ENCODE measurements at regions not wholly inside any gene's neighbourhood (a gene's known extent, or its start where the extent isn't known, plus 50 kb on each side); places are given as distances from the start of the nearest gene placed in this dataset.

- TF ChIP-seq, protein P1, sequence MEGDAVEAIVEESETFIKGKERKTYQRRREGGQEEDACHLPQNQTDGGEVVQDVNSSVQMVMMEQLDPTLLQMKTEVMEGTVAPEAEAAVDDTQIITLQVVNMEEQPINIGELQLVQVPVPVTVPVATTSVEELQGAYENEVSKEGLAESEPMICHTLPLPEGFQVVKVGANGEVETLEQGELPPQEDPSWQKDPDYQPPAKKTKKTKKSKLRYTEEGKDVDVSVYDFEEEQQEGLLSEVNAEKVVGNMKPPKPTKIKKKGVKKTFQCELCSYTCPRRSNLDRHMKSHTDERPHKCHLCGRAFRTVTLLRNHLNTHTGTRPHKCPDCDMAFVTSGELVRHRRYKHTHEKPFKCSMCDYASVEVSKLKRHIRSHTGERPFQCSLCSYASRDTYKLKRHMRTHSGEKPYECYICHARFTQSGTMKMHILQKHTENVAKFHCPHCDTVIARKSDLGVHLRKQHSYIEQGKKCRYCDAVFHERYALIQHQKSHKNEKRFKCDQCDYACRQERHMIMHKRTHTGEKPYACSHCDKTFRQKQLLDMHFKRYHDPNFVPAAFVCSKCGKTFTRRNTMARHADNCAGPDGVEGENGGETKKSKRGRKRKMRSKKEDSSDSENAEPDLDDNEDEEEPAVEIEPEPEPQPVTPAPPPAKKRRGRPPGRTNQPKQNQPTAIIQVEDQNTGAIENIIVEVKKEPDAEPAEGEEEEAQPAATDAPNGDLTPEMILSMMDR (IDR thresholded peaks at IDR 0.05; ENCODE audit: low read depth, low read length): no peak
- no peak for DNase-seq (ENCODE audit: low read depth in 2 of 2)
- H3K4me3 ChIP-seq (replicated peaks in 1 of 2; ENCODE audit: low read depth in 2 of 2, low read length in 2 of 2): no peak overlapping the region
Measured at GRCh38 chr13:33973194-33973593, 155.2 kb downstream of the RFC3 start.

GRCh38 chr13:33976965-33977364 lies 159.0 kb downstream of the RFC3 start:
- TF ChIP-seq, protein P1 (IDR thresholded peaks at IDR 0.05; ENCODE audit: low read depth, low read length): no peak
- DNase-seq (ENCODE audit: low read depth in 2 of 2): no peak
- no peak overlapping the region for H3K4me3 ChIP-seq (replicated peaks in 1 of 2; ENCODE audit: low read depth in 2 of 2, low read length in 2 of 2)

DNA sequence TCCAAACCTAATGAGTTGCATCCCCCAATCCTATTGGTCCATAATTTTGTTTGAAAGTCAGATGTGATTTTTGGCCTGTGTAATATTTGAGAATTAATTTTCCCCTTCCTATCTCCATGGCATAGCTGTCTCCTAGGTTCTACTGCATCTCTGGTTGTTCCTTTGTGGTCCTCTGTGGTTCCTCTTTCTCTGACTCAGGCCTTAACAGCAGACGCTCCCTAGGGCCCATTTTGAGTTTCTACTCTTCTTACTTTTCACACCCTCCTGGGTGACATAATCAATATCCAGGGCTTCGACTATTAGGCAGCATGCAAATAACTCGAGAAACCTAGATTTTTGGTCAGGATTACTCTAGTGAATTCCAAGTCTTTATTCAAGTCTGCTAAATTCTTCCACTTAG lies 160.7 kb downstream of the RFC3 start:
- no peak for DNase-seq (ENCODE audit: low read depth in 2 of 2)
- TF ChIP-seq, protein P1 (IDR thresholded peaks at IDR 0.05; ENCODE audit: low read depth, low read length): no peak
- no peak overlapping the region for H3K4me3 ChIP-seq (replicated peaks in 1 of 2; ENCODE audit: low read depth in 2 of 2, low read length in 2 of 2)

GRCh38 chr13:33992881-33993336 lies 175.0 kb downstream of the RFC3 start:
- DNase-seq (ENCODE audit: low read depth in 2 of 2): no peak
- no peak overlapping the region for H3K4me3 ChIP-seq (replicated peaks in 1 of 2; ENCODE audit: low read depth in 2 of 2, low read length in 2 of 2)
- TF ChIP-seq, protein P1 (IDR thresholded peaks at IDR 0.05; ENCODE audit: low read depth, low read length): no peak

DNA sequence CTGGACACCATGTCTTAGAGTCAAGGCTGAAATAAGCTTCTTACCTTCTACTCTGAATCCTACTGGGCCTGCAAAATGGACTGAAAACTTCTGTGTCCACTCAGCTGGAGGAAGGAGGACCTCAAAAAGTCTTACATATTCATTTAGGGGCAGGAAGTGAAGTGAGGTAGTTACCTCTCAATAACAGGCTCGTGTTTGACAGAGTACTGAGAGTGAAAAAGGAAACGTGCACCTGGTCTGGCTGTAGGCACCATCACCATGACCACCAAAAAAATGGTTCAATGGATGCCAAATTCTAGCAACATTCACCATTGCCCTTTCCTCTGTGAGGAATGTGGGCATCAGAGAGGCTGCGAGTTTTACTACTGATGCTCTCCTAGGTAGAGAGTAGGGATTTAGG lies 176.2 kb downstream of the RFC3 start:
- no peak overlapping the region for H3K4me3 ChIP-seq (replicated peaks in 1 of 2; ENCODE audit: low read depth in 2 of 2, low read length in 2 of 2)
- TF ChIP-seq, protein P1 (IDR thresholded peaks at IDR 0.05; ENCODE audit: low read depth, low read length): no peak
- no peak for DNase-seq (ENCODE audit: low read depth in 2 of 2)

- TF ChIP-seq, protein P1 (IDR thresholded peaks at IDR 0.05; ENCODE audit: low read depth, low read length): no peak
- no peak overlapping the region for H3K4me3 ChIP-seq (replicated peaks in 1 of 2; ENCODE audit: low read depth in 2 of 2, low read length in 2 of 2)
- DNase-seq (ENCODE audit: low read depth in 2 of 2): no peak
Measured at GRCh38 chr13:33994826-33995502, 177.0 kb downstream of the RFC3 start.

DNA sequence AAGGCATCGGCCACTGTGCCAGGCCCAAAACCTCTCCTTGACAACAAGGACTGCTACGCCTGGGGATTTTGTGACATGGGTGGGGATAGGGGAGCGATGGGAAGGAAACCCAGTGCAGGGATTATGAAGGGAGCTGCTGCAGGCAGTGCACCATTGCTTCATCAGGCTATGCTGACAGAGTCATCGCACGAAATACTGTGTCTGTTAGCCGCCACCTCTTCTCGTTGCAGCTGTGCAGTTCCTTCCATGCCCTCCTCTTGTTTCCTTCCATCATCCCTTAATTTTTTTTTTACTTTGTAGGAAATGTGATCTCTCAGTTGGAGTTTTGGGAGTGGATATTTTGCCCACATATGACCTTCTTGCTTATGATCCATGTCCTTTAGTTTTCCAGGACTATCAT lies 178.7 kb downstream of the RFC3 start:
- TF ChIP-seq, protein P1 (IDR thresholded peaks at IDR 0.05; ENCODE audit: low read depth, low read length): no peak
- no peak for DNase-seq (ENCODE audit: low read depth in 2 of 2)

More for the DNA sequence above, 178.7 kb downstream of the RFC3 start:
- no peak overlapping the region for H3K4me3 ChIP-seq (replicated peaks in 1 of 2; ENCODE audit: low read depth in 2 of 2, low read length in 2 of 2)

All from cardiac fibroblast (primary cell).